K562 (cell line): ENCODE measurements at regions not wholly inside any gene's neighbourhood (a gene's known extent, or its start where the extent isn't known, plus 50 kb on each side); places are given as distances from the start of the nearest gene placed in this dataset.

Experiments
- ATF4 ChIP-seq: fragments of 450-650 bp; formaldehyde crosslinking; IDR thresholded peaks from 2 replicates; pipeline ENCODE4 v1.4.0; 2022; ENCODE audit warnings: mild to moderate bottlenecking, moderate library complexity
- CEBPB ChIP-seq: fragments of 450-650 bp; IDR thresholded peaks from 2 replicates; pipeline ENCODE4 v1.6.1; 2016; ENCODE audit warnings: missing genetic modification characterization, missing compliant biosample characterization
- EP300 ChIP-seq: IDR thresholded peaks from 2 replicates; pipeline ENCODE4 v1.6.1; 2012; ENCODE audit warnings: low read length, improper control_type of control experiment
- FOS ChIP-seq: IDR thresholded peaks from 3 replicates; pipeline ENCODE4 v1.6.1; 2011; ENCODE audit not compliant: insufficient read length; ENCODE audit errors: extremely low read depth
- MYC ChIP-seq, 2 experiments: fragments of 250-450 bp in 1 of 2; sonication (Bioruptor Pico) in 1 of 2; IDR thresholded peaks; 2 replicates each; pipeline versions ENCODE4 v1.5.1 to v1.6.1; 2012 to 2021; ENCODE audit warnings: low read depth in 2 of 2, borderline replicate concordance in 1 of 2, improper control_type of control experiment in 1 of 2, low read length in 1 of 2, mild to moderate bottlenecking in 1 of 2, moderate library complexity in 1 of 2
- PYGO2 ChIP-seq: fragments of 450-650 bp; IDR thresholded peaks from 2 replicates; pipeline ENCODE4 v1.6.1; 2016; ENCODE audit warnings: mild to moderate bottlenecking, missing genetic modification characterization, moderate library complexity, missing compliant biosample characterization
- RBM25 ChIP-seq: fragments of 200-400 bp; formaldehyde crosslinking; IDR thresholded peaks from 2 replicates; pipeline ENCODE4 v1.6.1; 2018; ENCODE audit warnings: low read length, low read depth, moderate library complexity; ENCODE audit not compliant: severe bottlenecking
- SAFB2 ChIP-seq: fragments of 200-400 bp; formaldehyde crosslinking; IDR thresholded peaks from 2 replicates; pipeline ENCODE4 v1.6.1; 2018; ENCODE audit warnings: borderline replicate concordance, low read length, low read depth, moderate library complexity; ENCODE audit not compliant: severe bottlenecking
- SREBF2 ChIP-seq: sonication (generic); formaldehyde crosslinking; IDR thresholded peaks from 2 replicates; pipeline ENCODE4 v1.4.0; 2020; ENCODE audit warnings: mild to moderate bottlenecking, missing genetic modification reagents
- SRF ChIP-seq, 2 experiments: fragments of 250-450, 450-650 bp in 1 of 2; sonication (Bioruptor Pico) in 1 of 2; sonication (generic) in 1 of 2; formaldehyde crosslinking; IDR thresholded peaks; 2 replicates each; pipeline versions ENCODE4 v1.5.0 to v1.5.1; 2020 to 2022; ENCODE audit warnings: mild to moderate bottlenecking in 1 of 2, missing genetic modification reagents in 1 of 2
- SRSF1 ChIP-seq: fragments of 200-400 bp; formaldehyde crosslinking; IDR thresholded peaks from 2 replicates; pipeline ENCODE4 v1.6.1; 2017; ENCODE audit warnings: mild to moderate bottlenecking, low read depth, low read length, moderate library complexity
- TARDBP ChIP-seq: fragments of 450-650 bp; IDR thresholded peaks from 2 replicates; pipeline ENCODE4 v1.6.1; 2016
- ZNF518B ChIP-seq: fragments of 250-450 bp; sonication (Bioruptor Pico); IDR thresholded peaks from 2 replicates; pipeline ENCODE4 v1.5.0; 2021; ENCODE audit warnings: mild to moderate bottlenecking, moderate library complexity
- ZNF609 ChIP-seq: sonication (generic); formaldehyde crosslinking; IDR thresholded peaks from 2 replicates; pipeline ENCODE4 v1.8.1; 2023; ENCODE audit warnings: missing genetic modification reagents, mild to moderate bottlenecking, borderline replicate concordance
- ZNF695 ChIP-seq: fragments of 450-650 bp; formaldehyde crosslinking; IDR thresholded peaks from 2 replicates; pipeline ENCODE4 v1.4.0; 2020; ENCODE audit warnings: mild to moderate bottlenecking, moderate library complexity
- ZNF785 ChIP-seq: fragments of 250-450 bp; sonication (Bioruptor Pico); IDR thresholded peaks from 2 replicates; pipeline ENCODE4 v1.4.0; 2020; ENCODE audit warnings: mild to moderate bottlenecking

- TF ChIP-seq ZNF609 (CRISPR knock-in tag), result no peak
- no peak for TF ChIP-seq TARDBP
- TF ChIP-seq SRSF1, result no peak
- no peak for TF ChIP-seq PYGO2 (tag)
- TF ChIP-seq SAFB2, result no peak
- TF ChIP-seq ZNF695 (CRISPR knock-in tag), result no peak
- no peak for TF ChIP-seq EP300
- TF ChIP-seq FOS, result no peak
- TF ChIP-seq SREBF2 (CRISPR knock-in tag), result no peak
- TF ChIP-seq CEBPB (tag), result peak; percentile 61
- TF ChIP-seq ZNF518B (CRISPR knock-in tag), result no peak
- TF ChIP-seq ATF4, result peak; percentile 82
- TF ChIP-seq ZNF785 (CRISPR knock-in tag), result no peak
- TF ChIP-seq SRF (CRISPR knock-in tag; IDR thresholded peaks at IDR 0.05), result no peak
- TF ChIP-seq MYC (IDR thresholded peaks at IDR 0.05; ENCODE audit: low read depth, low read length), result no peak
- no peak for TF ChIP-seq MYC (CRISPR knock-in tag; IDR thresholded peaks at IDR 0.05; ENCODE audit: borderline replicate concordance, low read depth)
- TF ChIP-seq RBM25, result no peak
Measured at GRCh38 chr7:18179093-18179492, 151.4 kb upstream of the PRPS1L1 start (continued).
